ENCODE measurements at regions not wholly inside any gene's neighbourhood (a gene's known extent, or its start where the extent isn't known, plus 50 kb on each side); places are given as distances from the start of the nearest gene placed in this dataset.

- intact Hi-C loops (cut with micrococcal nuclease; ENCODE audit: unreplicated experiment), result no loop called here
- BruUV-seq (replicated peaks), result no TSS peak
- no peak overlapping the region for H3K4me3 ChIP-seq (ENCODE audit: low read depth in 2 of 2, low read length in 2 of 2)
- no peak for TF ChIP-seq CTCF (IDR thresholded peaks at IDR 0.05)
- TF ChIP-seq POLR2AphosphoS5 (IDR thresholded peaks at IDR 0.05; ENCODE audit: low read depth, low read length), result no peak
- no peak for TF ChIP-seq SIN3A (IDR thresholded peaks at IDR 0.05; ENCODE audit: borderline replicate concordance, insufficient read depth, low read depth, low read length)
- no peak for TF ChIP-seq TCF7L2 (IDR thresholded peaks at IDR 0.05; ENCODE audit: low read depth, low read length)
- TF ChIP-seq REST (IDR thresholded peaks at IDR 0.05; ENCODE audit: insufficient read depth in 1 of 2, low read depth in 2 of 2, low read length in 1 of 2), result no peak
- no peaks in the 10 kb centered on the region for H3K36me3 ChIP-seq (ENCODE audit: control insufficient read depth, insufficient read depth, low read length)
- no peaks in the 10 kb centered on the region for H3K4me1 ChIP-seq (ENCODE audit: control insufficient read depth, insufficient read depth, low read length)
- H3K27ac ChIP-seq (ENCODE audit: low read length), result no peak overlapping the region
- no peaks in the 10 kb centered on the region for H3K27me3 ChIP-seq (ENCODE audit: control insufficient read depth, insufficient read depth, low read length)
- no peaks in the 10 kb centered on the region for H3K9me3 ChIP-seq (ENCODE audit: control insufficient read depth, insufficient read depth, low read depth, low read length)
- ATAC-seq, result no peak
- POLR2A ChIA-PET, result no interaction called here
- DNase-seq (ENCODE audit: low read depth, low spot score), result no peak
- CTCF ChIA-PET, result no interaction called here
- in situ Hi-C loops (cut with HindIII; ENCODE audit: low pct_unique_long_range_greater_than_20kb, low sequenced_read_pairs), result no loop called here
These were observed 893.5 kb downstream of the TBC1D22A start for GRCh38 chr22:47655930-47656329.

DNA sequence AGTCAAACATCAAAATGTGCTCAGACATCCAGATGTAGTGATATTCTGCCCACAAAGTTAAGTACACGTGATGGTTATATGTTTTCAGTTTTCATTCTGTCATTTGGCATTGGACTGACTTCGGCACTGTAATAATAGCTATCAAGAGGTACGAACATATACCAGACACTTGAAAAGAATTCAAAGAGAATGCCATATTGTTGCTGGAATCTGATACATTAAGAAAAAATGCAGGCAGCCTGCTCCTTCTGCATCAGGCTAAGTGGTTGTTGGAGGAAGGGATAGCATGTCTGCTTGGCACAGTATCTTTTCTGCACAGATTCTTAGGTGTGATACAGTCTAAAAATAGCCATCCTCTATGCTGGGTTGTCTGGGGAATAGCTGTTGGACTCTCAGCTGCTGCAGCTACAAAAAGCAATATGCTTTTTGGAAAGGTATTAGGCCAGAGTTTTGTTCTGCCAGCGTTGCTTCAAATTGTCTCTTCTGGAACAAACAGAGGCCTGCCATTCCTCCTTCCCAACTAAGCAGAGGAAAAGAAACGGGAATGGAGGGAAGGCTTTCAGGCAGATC lies 892.6 kb downstream of the TBC1D22A start:
- Histone ChIP-seq H3K4me1 (ENCODE audit: control insufficient read depth, insufficient read depth, low read length) (no peaks in the 10 kb centered on the region), H3K27ac (ENCODE audit: low read length) (no peak overlapping the region), H3K4me3 (ENCODE audit: low read depth in 2 of 2, low read length in 2 of 2) (no peak overlapping the region), H3K36me3 (ENCODE audit: control insufficient read depth, insufficient read depth, low read length) (no peaks in the 10 kb centered on the region), H3K27me3 (ENCODE audit: control insufficient read depth, insufficient read depth, low read length) (no peaks in the 10 kb centered on the region), H3K9me3 (ENCODE audit: control insufficient read depth, insufficient read depth, low read depth, low read length) (no peaks in the 10 kb centered on the region)
- TF ChIP-seq REST (IDR thresholded peaks at IDR 0.05; ENCODE audit: insufficient read depth in 1 of 2, low read depth in 2 of 2, low read length in 1 of 2) (no peak), CTCF (IDR thresholded peaks at IDR 0.05) (no peak), TCF7L2 (IDR thresholded peaks at IDR 0.05; ENCODE audit: low read depth, low read length) (no peak), POLR2AphosphoS5 (IDR thresholded peaks at IDR 0.05; ENCODE audit: low read depth, low read length) (no peak), SIN3A (IDR thresholded peaks at IDR 0.05; ENCODE audit: borderline replicate concordance, insufficient read depth, low read depth, low read length) (no peak)
- in situ Hi-C loops (cut with HindIII; ENCODE audit: low pct_unique_long_range_greater_than_20kb, low sequenced_read_pairs), result no loop called here
- BruUV-seq (replicated peaks), result no TSS peak
- ATAC-seq (no peak), DNase-seq (ENCODE audit: low read depth, low spot score) (no peak)
- CTCF ChIA-PET, result no interaction called here
- intact Hi-C loops (cut with micrococcal nuclease; ENCODE audit: unreplicated experiment), result no loop called here
- POLR2A ChIA-PET, result no interaction called here

Data from Panc1 (cell line).